B cell (primary cell): ENCODE measurements at regions not wholly inside any gene's neighbourhood (a gene's known extent, or its start where the extent isn't known, plus 50 kb on each side); places are given as distances from the start of the nearest gene placed in this dataset.

Experiments used
- CTCF ChIP-seq: fragments of 200-600 bp; IDR thresholded peaks from one replicate; pipeline ENCODE4 v1.8.0; 2022; ENCODE audit warnings: antibody characterized with exemption, mild to moderate bottlenecking
- EZH2 ChIP-seq: IDR thresholded peaks from 2 replicates; pipeline ENCODE4 v1.6.1; 2012; ENCODE audit warnings: borderline replicate concordance, low read depth, mild to moderate bottlenecking, moderate library complexity, low read length; ENCODE audit not compliant: insufficient read depth, poor library complexity, severe bottlenecking

DNA sequence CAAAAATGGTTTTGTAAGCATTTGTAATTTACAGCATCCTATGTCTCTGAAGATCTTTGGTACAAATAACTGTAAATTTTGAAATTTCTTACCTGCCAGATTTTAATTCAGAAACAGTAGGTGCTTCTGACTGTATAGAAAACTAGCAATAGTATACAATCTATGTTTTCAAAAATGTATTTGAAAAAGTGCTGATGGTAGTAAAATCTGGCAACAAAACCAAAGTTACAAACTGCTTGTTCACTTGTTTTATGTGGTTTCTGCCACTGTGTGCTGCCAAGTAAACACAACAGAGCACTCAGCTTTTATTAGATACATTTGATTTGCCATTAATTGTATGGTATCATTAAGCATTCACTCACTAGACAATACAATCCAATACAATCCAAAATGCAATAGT is 206.1 kb downstream of the CPE start:
- TF ChIP-seq CTCF (no peak), EZH2 (no peak)
